Activated naive CD8-positive, alpha-beta T cell treated with anti-CD3 and anti-CD28 coated beads, Interleukin-2, amount 10 ng/mL, durations not matched to agents 7 days and 5 days (primary cell): ENCODE measurements at regions not wholly inside any gene's neighbourhood (a gene's known extent, or its start where the extent isn't known, plus 50 kb on each side); places are given as distances from the start of the nearest gene placed in this dataset.

Experiments used
- ATAC-seq: fragments of 150-1000 bp; cut with Tn5 transposase; one replicate; pipeline ENCODE4 v1.10.0; 2021; ENCODE audit warnings: low read depth, moderate library complexity
- POLR2A ChIA-PET: fragments of 350-600 bp; sonication (Branson Sonifier 250); formaldehyde crosslinking; loops from one replicate; lab custom pipeline; 2021; ENCODE audit warnings: antibody characterized with exemption; lab: Charles Lee
- DNase-seq: peaks from one replicate; pipeline ENCODE4 v3.0.0; 2021
- H3K27ac Mint-ChIP-seq: one replicate; pipeline ENCODE4 v1.8.0; 2022; ENCODE audit warnings: mild to moderate bottlenecking, mixed read lengths
- H3K27me3 Mint-ChIP-seq: one replicate; pipeline ENCODE4 v1.8.0; 2022; ENCODE audit warnings: mild to moderate bottlenecking, moderate library complexity, mixed read lengths
- H3K36me3 Mint-ChIP-seq: one replicate; pipeline ENCODE4 v1.8.0; 2021; ENCODE audit warnings: mild to moderate bottlenecking, mixed read lengths
- H3K4me1 Mint-ChIP-seq: one replicate; pipeline ENCODE4 v1.8.0; 2021; ENCODE audit warnings: mixed read lengths
- H3K4me3 Mint-ChIP-seq: one replicate; pipeline ENCODE4 v1.8.0; 2022; ENCODE audit warnings: mild to moderate bottlenecking, moderate library complexity, mixed read lengths
- H3K9me3 Mint-ChIP-seq: one replicate; pipeline ENCODE4 v1.8.0; 2021; ENCODE audit warnings: mixed read lengths

DNA sequence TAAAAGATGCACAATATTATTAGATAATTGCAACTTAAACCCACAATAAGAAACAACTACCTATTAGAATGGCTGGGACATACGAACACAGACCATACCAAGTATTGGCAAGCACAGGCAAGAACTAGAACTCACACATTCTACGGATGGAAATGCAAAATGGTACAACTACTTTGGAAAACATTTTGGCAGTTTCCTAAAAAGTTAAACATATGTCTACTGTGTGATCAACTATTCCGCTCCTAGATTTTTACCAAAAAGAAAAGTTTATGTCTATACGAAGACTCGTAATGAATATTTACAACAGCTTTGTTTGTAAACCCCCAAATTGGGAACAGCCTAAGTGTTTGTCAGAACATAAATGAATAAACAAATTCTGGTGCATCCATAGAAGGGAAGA lies 194.7 kb downstream of the FGFR2 start:
- H3K27ac Mint-ChIP-seq, result no peak overlapping the region
- H3K9me3 Mint-ChIP-seq, result no peaks in the 10 kb centered on the region
- no peaks in the 10 kb centered on the region for H3K4me1 Mint-ChIP-seq
- POLR2A ChIA-PET, result no interaction called here
- DNase-seq (no peak), ATAC-seq (no peak)
- H3K4me3 Mint-ChIP-seq, result no peak overlapping the region
- no peaks in the 10 kb centered on the region for H3K36me3 Mint-ChIP-seq
- H3K27me3 Mint-ChIP-seq, result no peaks in the 10 kb centered on the region

DNA sequence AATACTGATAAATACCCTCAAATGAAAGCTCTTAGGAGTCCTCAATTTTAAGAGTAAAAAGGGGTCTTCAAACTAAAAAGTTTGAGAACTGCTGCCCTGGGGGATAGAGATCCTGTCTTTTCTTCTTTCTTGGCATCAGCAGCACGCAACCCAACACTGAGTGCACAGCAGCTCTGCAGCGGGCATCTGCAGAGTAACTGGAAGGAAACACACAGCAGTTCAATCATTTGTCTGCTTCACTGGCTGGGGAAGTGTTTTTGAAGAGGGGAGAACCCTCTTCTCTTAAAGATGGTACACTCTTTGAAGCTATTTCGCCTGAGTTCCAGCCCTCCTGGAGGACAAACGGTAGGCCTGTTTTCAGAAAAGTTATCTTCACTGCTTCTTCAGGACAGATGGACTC lies 193.6 kb downstream of the FGFR2 start:
- no peak overlapping the region for H3K27ac Mint-ChIP-seq
- POLR2A ChIA-PET, result no interaction called here
- no peaks in the 10 kb centered on the region for H3K4me1 Mint-ChIP-seq
- H3K9me3 Mint-ChIP-seq, result no peaks in the 10 kb centered on the region
- ATAC-seq, result no peak
- no peak overlapping the region for H3K4me3 Mint-ChIP-seq
- DNase-seq, result no peak
- no peaks in the 10 kb centered on the region for H3K36me3 Mint-ChIP-seq
- H3K27me3 Mint-ChIP-seq, result no peaks in the 10 kb centered on the region

DNA sequence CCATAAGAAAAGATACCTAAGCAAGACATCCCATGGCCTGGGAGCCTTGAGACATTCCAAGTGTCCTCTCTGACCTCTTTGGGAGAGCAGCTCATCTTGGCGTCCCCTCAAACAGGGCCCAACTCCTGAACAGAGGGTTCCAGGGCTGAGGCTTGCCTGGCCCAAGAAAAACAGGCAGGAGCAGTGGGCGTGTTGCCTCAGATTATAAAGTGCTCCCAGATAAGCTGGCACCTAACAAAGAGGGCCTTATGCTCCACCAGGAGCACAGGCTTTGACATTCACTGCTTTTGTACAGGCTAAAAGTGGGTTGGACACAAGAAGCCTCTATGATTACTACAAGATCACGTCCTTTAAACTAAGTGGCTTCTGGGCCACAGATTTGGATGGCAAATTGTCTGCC lies 193.1 kb downstream of the FGFR2 start:
- POLR2A ChIA-PET, result no interaction called here
- DNase-seq (no peak), ATAC-seq (no peak)
- Mint-ChIP-seq H3K36me3 (no peaks in the 10 kb centered on the region), H3K9me3 (no peaks in the 10 kb centered on the region), H3K27me3 (no peaks in the 10 kb centered on the region), H3K27ac (no peak overlapping the region), H3K4me1 (no peaks in the 10 kb centered on the region), H3K4me3 (no peak overlapping the region)

DNA sequence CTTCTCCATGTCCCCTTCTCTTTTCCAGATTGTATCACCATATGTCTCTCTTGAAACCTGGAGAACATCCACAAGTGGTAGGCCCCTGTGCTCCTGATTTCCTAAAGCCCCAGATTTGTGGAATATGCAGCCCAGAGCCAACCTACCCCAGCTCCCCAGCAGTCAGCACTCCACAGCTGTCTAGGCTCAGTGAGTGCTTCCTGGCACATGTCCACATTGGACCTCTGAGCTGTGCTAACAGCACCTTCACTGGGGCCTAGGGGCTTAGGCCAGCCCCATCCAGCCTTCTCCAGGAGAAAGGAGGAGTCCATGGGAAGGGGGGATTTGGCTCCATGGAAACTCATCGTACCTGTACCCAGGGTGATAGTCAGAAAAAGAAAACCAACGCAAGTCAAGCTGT lies 192.7 kb downstream of the FGFR2 start:
- no peak overlapping the region for H3K4me3 Mint-ChIP-seq
- no peak for DNase-seq

DNA sequence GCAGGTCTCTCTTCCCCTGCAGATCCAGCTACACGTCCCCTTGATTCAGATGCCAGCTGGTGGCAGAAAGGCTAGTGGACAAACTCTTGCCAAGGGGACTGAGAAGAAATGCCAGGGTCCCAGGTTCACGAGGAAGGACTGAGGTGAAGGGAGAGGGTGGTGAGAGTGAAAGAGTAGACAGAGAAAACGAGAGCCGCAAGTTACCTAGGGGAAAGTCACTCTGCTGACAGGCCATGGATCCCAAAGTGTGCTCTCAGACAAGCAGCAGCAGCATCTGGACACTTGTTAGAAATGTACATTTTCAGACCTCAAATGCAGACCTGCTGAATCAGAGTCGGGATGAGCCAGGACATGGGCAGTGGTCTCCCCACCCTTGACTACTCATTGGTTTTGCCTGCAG lies 192.3 kb downstream of the FGFR2 start:
- Mint-ChIP-seq H3K9me3 (no peaks in the 10 kb centered on the region), H3K4me1 (no peaks in the 10 kb centered on the region), H3K4me3 (no peak overlapping the region), H3K27ac (no peak overlapping the region), H3K36me3 (no peaks in the 10 kb centered on the region), H3K27me3 (peaks cover 4% of the 10 kb centered on the region)
- ATAC-seq (no peak), DNase-seq (no peak)
- POLR2A ChIA-PET, result no interaction called here

More for the DNA sequence above, 192.7 kb downstream of the FGFR2 start:
- peaks cover 2% of the 10 kb centered on the region for H3K27me3 Mint-ChIP-seq
- H3K36me3 Mint-ChIP-seq, result no peaks in the 10 kb centered on the region
- H3K27ac Mint-ChIP-seq, result no peak overlapping the region
- H3K9me3 Mint-ChIP-seq, result no peaks in the 10 kb centered on the region
- ATAC-seq, result no peak
- no peaks in the 10 kb centered on the region for H3K4me1 Mint-ChIP-seq
- POLR2A ChIA-PET, result no interaction called here

DNA sequence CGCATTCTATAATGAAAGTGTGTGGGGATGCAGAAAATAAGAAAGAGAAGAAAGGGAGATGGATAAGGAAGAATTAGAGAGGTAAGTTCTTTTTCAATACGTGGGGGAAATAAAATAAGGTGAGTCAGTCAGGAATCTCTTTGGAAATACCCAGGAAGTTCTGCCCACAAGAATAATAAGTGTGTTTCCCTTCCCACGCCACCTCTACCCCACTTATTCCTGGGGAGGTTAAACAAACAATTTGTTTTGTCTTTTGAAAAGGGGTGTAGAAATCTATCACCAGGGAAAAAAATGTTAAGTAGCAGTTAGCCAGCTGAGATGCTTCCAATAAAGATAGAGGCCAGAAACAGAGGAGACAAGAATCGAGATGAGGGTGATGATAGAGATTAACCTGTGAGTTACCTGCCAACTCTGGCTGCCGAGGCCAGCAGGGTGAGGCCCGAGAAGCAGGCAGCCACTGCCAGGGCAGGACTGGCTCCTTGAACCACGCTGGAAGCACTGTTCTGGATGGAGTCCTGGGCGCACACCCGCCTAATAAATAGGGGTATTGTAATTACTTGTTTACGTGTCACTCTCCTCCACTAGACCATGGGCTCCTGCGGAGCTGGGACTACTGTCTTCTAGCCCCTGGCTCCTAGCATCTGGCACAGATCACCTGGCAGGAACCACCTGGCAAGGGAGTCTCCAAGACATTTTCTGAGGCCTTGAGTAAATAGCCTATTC lies 191.3 kb downstream of the FGFR2 start:
- Mint-ChIP-seq H3K4me3 (no peak overlapping the region), H3K4me1 (no peaks in the 10 kb centered on the region), H3K36me3 (no peaks in the 10 kb centered on the region), H3K27me3 (peaks cover 5% of the 10 kb centered on the region), H3K27ac (no peak overlapping the region), H3K9me3 (no peaks in the 10 kb centered on the region)
- POLR2A ChIA-PET, result no interaction called here
- ATAC-seq (no peak), DNase-seq (no peak)

DNA sequence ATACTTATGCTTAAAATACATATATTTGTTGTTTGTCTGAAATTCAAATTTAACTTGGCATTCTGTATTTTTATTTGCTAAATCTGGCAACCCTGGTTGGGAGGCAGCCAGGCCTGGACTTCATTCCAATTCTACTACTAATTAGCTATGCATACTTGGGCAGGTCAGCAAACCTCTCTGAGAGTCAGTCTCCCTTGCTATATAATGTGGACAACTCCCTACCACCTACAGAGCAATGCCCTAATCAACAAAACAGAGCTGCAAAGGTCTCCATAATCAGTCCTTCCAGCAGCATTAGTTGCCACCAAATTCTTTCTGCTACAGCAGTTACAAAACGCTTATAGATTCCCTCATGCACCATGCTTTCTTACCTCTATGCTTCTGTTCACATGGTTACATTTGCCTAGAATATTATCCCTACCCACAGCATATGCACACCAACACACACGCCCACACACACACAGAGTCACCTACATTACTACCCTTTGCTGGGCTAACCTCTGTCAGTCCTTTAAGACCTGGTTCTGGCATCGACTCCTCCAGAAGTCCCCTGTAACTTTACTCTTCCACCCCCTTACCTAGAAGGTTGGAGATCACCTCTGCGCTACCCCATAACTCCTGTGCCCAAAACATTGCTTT lies 188.7 kb downstream of the FGFR2 start:
- no peaks in the 10 kb centered on the region for H3K36me3 Mint-ChIP-seq
- no peaks in the 10 kb centered on the region for H3K9me3 Mint-ChIP-seq
- no peak overlapping the region for H3K4me3 Mint-ChIP-seq
- H3K27me3 Mint-ChIP-seq, result peaks cover 5% of the 10 kb centered on the region
- DNase-seq (no peak), ATAC-seq (no peak)
- no peak overlapping the region for H3K27ac Mint-ChIP-seq
- POLR2A ChIA-PET, result no interaction called here
- H3K4me1 Mint-ChIP-seq, result no peaks in the 10 kb centered on the region

DNA sequence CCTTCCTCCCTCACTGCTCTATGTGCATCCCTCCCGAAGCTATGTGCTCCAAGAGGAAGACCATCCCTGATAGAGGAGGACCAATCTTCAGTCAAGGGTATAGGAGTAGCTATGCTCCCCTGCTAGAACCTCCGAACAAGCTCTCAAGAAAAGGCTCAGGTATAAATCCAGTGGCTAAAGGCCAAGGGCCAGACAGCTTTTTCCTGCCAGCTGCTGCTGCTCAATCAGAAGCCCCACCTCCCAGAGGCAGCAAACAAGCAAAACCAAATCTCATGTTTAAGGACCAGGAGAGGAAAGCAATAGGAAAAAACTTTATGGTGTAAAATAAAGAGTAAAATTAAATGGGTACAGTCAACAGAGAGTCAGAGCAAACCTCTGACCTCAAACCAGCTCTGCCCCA lies 187.2 kb downstream of the FGFR2 start:
- H3K4me1 Mint-ChIP-seq, result no peaks in the 10 kb centered on the region
- no peaks in the 10 kb centered on the region for H3K36me3 Mint-ChIP-seq
- peaks cover 5% of the 10 kb centered on the region for H3K27me3 Mint-ChIP-seq
- POLR2A ChIA-PET, result no interaction called here
- no peak for DNase-seq
- no peak for ATAC-seq
- no peak overlapping the region for H3K27ac Mint-ChIP-seq
- no peak overlapping the region for H3K4me3 Mint-ChIP-seq
- peaks cover 2% of the 10 kb centered on the region for H3K9me3 Mint-ChIP-seq

DNA sequence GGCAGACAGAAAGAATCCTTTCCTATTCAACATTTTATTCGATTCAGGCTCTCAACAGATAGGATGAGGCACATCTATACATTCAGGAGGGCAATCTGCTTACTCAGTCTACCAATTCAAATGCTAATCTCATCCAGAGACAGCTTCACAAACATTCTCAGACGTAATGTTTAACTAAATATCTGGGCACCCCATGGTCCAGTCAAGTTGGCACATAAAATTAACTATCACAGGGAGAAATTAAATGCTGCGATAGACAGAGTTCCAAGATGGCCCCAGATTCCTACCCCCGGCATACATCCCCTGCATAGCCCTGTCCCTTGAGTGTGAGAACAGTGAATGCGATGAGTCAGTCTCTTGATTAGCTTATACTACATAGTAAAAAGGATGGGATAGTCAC lies 184.3 kb downstream of the FGFR2 start:
- H3K4me1 Mint-ChIP-seq, result no peaks in the 10 kb centered on the region
- H3K4me3 Mint-ChIP-seq, result no peak overlapping the region
- peaks cover 2% of the 10 kb centered on the region for H3K9me3 Mint-ChIP-seq
- H3K36me3 Mint-ChIP-seq, result no peaks in the 10 kb centered on the region
- POLR2A ChIA-PET, result no interaction called here
- DNase-seq (no peak), ATAC-seq (no peak)
- no peak overlapping the region for H3K27ac Mint-ChIP-seq
- H3K27me3 Mint-ChIP-seq, result peaks cover 5% of the 10 kb centered on the region

DNA sequence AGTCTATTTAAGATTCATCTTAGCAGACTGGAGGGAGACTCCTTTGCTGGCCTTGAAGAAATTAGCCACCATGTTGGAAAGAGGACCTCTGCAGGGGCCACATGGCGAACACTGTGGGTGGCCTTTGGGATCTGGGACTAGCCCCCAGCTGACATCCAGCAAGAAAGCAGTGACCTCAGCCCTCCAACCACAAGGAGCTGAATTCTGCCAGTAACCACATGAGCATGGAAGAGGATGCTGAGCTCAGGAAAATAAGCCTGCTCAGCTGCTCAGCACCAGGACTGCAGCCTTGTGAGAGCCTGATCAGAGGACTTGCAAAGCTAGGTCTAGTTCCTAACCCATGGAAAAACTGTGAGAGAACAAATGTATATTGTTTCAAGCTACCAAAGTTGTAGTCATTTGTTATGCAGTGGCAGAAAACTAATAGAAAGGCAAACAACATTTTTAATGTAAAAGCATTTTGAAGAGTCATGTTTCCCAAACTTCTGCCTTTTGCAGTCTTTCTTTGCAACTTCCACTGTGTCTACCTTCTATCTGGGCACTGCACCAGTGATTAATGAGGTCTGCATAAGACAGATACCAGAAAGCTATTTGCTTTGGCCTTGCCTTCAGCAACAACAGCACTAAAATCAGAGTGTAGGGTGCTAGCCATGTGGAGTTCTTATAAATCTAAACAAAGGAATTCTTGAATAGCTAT lies 183.7 kb downstream of the FGFR2 start:
- no peak overlapping the region for H3K4me3 Mint-ChIP-seq
- H3K4me1 Mint-ChIP-seq, result no peaks in the 10 kb centered on the region
- DNase-seq, result no peak
- no peaks in the 10 kb centered on the region for H3K36me3 Mint-ChIP-seq
- peaks cover 5% of the 10 kb centered on the region for H3K27me3 Mint-ChIP-seq
- no peak for ATAC-seq
- no peak overlapping the region for H3K27ac Mint-ChIP-seq
- POLR2A ChIA-PET, result no interaction called here
- peaks cover 2% of the 10 kb centered on the region for H3K9me3 Mint-ChIP-seq

DNA sequence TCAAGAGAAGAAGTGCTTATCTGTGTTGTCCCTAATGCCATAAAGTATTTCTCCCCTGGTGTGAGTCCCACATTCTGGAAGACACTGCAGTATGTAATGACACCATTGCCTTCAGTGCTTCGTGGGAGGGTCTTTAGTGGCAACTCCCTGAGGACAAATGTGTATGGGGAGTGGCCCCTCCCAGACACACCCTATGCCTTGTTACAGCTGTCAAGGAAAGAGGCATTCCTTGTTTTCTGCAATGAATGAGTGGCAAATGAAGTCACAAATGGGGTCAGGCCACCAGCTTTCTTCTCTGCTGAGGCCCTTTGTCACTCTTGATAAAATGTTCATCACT lies 183.2 kb downstream of the FGFR2 start:
- POLR2A ChIA-PET, result no interaction called here
- no peak overlapping the region for H3K4me3 Mint-ChIP-seq
- ATAC-seq (no peak), DNase-seq (no peak)
- H3K36me3 Mint-ChIP-seq, result no peaks in the 10 kb centered on the region
- peaks cover 2% of the 10 kb centered on the region for H3K9me3 Mint-ChIP-seq
- H3K27me3 Mint-ChIP-seq, result peaks cover 5% of the 10 kb centered on the region
- H3K27ac Mint-ChIP-seq, result no peak overlapping the region
- H3K4me1 Mint-ChIP-seq, result no peaks in the 10 kb centered on the region

DNA sequence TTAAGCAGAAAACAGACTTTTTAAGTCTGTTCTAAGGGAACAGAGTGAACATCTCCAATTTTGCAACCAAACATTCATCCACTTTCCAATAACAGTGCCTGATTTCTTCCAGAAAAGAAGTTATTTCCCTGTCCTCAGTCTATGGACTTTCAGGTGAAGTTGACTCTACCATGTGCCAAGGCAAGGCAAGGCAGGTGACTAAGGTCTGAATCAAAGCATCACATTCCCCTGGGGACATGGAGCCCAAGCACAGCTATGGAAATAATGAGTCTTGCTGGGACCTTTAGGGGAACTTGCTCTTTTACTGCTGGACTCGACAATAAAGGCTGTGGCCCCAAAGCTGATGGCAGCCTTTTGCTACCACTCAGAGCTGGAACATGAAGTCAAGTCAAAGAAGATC lies 182.2 kb downstream of the FGFR2 start:
- POLR2A ChIA-PET, result no interaction called here
- Mint-ChIP-seq H3K36me3 (no peaks in the 10 kb centered on the region), H3K4me3 (no peak overlapping the region), H3K27me3 (peaks cover under 1% of the 10 kb centered on the region), H3K4me1 (no peaks in the 10 kb centered on the region), H3K9me3 (peaks cover 2% of the 10 kb centered on the region), H3K27ac (no peak overlapping the region)
- DNase-seq (no peak), ATAC-seq (no peak)

DNA sequence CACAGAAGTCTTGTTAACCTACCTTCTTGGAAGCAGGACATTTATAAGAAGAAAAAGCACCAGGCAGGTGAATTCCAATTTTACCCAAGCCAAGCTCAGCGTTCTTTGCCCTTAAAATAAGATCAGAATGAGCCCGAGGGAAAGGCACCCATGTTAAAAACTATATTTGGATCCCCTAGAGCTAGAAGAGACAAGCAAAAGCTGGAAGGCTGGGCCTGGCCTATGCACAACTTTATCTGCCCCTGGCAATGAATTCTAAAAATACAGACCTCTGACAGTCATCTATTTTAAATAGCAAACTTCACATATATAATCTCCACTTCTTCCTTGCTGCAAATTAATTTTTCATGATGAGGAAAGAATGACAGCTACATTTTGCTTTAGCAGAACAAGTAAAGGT lies 180.9 kb downstream of the FGFR2 start:
- POLR2A ChIA-PET, result no interaction called here
- H3K4me1 Mint-ChIP-seq, result no peaks in the 10 kb centered on the region
- no peaks in the 10 kb centered on the region for H3K36me3 Mint-ChIP-seq
- ATAC-seq, result no peak
- no peak overlapping the region for H3K4me3 Mint-ChIP-seq
- H3K27ac Mint-ChIP-seq, result no peak overlapping the region
- H3K9me3 Mint-ChIP-seq, result peaks cover 2% of the 10 kb centered on the region
- DNase-seq, result no peak
- no peaks in the 10 kb centered on the region for H3K27me3 Mint-ChIP-seq

DNA sequence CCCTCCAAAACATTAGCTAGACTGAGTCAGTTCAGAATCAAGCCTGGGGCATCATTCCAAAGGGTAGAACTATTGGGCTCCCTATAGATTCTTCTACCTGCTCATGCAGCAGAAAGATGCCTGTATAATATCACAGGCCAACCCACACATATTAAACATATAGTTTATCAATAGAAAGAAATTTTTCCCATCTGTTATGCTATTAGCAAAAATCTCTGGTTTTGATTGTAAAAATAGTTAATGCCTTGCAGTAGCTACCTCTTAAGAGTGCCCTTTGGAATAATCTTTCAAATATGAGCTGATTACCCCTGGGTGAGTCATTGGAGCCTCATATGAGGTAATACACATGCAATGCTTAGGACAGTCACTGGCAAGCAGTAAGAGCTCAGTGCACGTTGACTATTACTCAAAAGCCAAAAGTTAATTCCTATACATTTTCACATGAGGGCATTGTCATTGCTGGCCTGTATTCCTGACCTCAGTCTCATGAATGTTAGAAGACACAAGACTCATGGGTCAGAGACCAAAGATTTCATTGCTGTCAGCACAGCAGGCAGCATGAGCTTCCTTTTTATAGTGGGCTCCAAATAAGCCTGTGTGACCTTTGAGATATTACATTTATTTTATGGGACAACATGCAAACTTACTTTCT lies 180.0 kb downstream of the FGFR2 start:
- ATAC-seq (no peak), DNase-seq (no peak)
- H3K27ac Mint-ChIP-seq, result no peak overlapping the region
- peaks cover 2% of the 10 kb centered on the region for H3K9me3 Mint-ChIP-seq
- no peaks in the 10 kb centered on the region for H3K36me3 Mint-ChIP-seq
- no peaks in the 10 kb centered on the region for H3K4me1 Mint-ChIP-seq
- POLR2A ChIA-PET, result no interaction called here
- no peaks in the 10 kb centered on the region for H3K27me3 Mint-ChIP-seq
- H3K4me3 Mint-ChIP-seq, result no peak overlapping the region
